M059J (cell line): ENCODE measurements at regions not wholly inside any gene's neighbourhood (a gene's known extent, or its start where the extent isn't known, plus 50 kb on each side); places are given as distances from the start of the nearest gene placed in this dataset.
"Not testable (repeated sequence)": the region's sequence is repeated elsewhere in the genome, so short reads cannot be mapped to it uniquely, and the experiment has no call there.

Experiments used
- DNase-seq: peaks from one replicate; pipeline ENCODE4 v3.0.0-alpha.2; 2012; ENCODE audit warnings: low read depth

GRCh38 chr18:30828700-30829099, 213.8 kb downstream of the DSC3 start:
- no peak for DNase-seq

GRCh38 chr18:30819619-30820018, 222.9 kb downstream of the DSC3 start:
- DNase-seq = no peak

- DNase-seq = no peak
These were observed 228.1 kb downstream of the DSC3 start for GRCh38 chr18:30814446-30814845.

GRCh38 chr18:30811580-30811979, 231.0 kb downstream of the DSC3 start:
- no peak for DNase-seq

- no peak for DNase-seq
These were observed 232.0 kb downstream of the DSC3 start for GRCh38 chr18:30810580-30810979.

- DNase-seq = no peak
These were observed 235.7 kb downstream of the DSC3 start for GRCh38 chr18:30806823-30807222.

GRCh38 chr18:30800800-30801199, 241.7 kb downstream of the DSC3 start:
- DNase-seq = no peak

- no peak for DNase-seq
These were observed 250.5 kb downstream of the DSC3 start for GRCh38 chr18:30792051-30792450.

GRCh38 chr18:30788411-30788991, 254.0 kb downstream of the DSC3 start:
- not testable (repeated sequence) for DNase-seq

- DNase-seq = no peak
These were observed 255.1 kb downstream of the DSC3 start for GRCh38 chr18:30787410-30787809.

GRCh38 chr18:30781601-30782000, 260.9 kb downstream of the DSC3 start:
- DNase-seq = no peak

GRCh38 chr18:30775629-30776028, 266.9 kb downstream of the DSC3 start:
- DNase-seq = no peak

- DNase-seq = not testable (repeated sequence)
These were observed 270.4 kb downstream of the DSC3 start for GRCh38 chr18:30772170-30772569.

GRCh38 chr18:30766053-30766452, 276.5 kb downstream of the DSC3 start:
- no peak for DNase-seq

GRCh38 chr18:30765247-30765646, 277.3 kb downstream of the DSC3 start:
- no peak for DNase-seq

- no peak for DNase-seq
These were observed 278.6 kb downstream of the DSC3 start for GRCh38 chr18:30763902-30764350.

- no peak for DNase-seq
These were observed 287.7 kb downstream of the DSC3 start for GRCh38 chr18:30754846-30755245.

GRCh38 chr18:30748541-30748940, 294.0 kb downstream of the DSC3 start:
- no peak for DNase-seq

GRCh38 chr18:30746224-30746623, 296.3 kb downstream of the DSC3 start:
- DNase-seq = no peak

- no peak for DNase-seq
These were observed 299.5 kb downstream of the DSC3 start for GRCh38 chr18:30743033-30743432.

GRCh38 chr18:30730915-30731314, 311.6 kb downstream of the DSC3 start:
- no peak for DNase-seq

- DNase-seq = no peak
These were observed 314.7 kb downstream of the DSC3 start for GRCh38 chr18:30727849-30728248.

GRCh38 chr18:30713299-30713698, 329.2 kb downstream of the DSC3 start:
- no peak for DNase-seq

- DNase-seq = no peak
These were observed 330.2 kb downstream of the DSC3 start for GRCh38 chr18:30712383-30712782.
